Esophagus squamous epithelium (tissue), 4 donors: ENCODE measurements at regions not wholly inside any gene's neighbourhood (a gene's known extent, or its start where the extent isn't known, plus 50 kb on each side); places are given as distances from the start of the nearest gene placed in this dataset.

Experiments
- POLR2A ChIP-seq, 4 donors: fragments of 450-650 bp; IDR thresholded peaks; one replicate each; pipeline ENCODE4 v1.6.1; 2017; ENCODE audit warnings: antibody characterized with exemption in 4 of 4, mild to moderate bottlenecking in 4 of 4, moderate library complexity in 3 of 4
- TF ChIP-seq, protein P1 (sequence below), 6 experiments: fragments of 450-650 bp in 4 of 6; fragments of 200-600 bp in 2 of 6; sonication (generic) in 2 of 6; IDR thresholded peaks; one replicate each; pipeline ENCODE4 v1.5.1; 2016 to 2019; ENCODE audit warnings: antibody characterized with exemption in 6 of 6, mild to moderate bottlenecking in 4 of 6, moderate library complexity in 4 of 6

GRCh38 chr13:82720986-82721385 is 1161.3 kb downstream of the SLITRK1 start:
- TF ChIP-seq, protein P1, sequence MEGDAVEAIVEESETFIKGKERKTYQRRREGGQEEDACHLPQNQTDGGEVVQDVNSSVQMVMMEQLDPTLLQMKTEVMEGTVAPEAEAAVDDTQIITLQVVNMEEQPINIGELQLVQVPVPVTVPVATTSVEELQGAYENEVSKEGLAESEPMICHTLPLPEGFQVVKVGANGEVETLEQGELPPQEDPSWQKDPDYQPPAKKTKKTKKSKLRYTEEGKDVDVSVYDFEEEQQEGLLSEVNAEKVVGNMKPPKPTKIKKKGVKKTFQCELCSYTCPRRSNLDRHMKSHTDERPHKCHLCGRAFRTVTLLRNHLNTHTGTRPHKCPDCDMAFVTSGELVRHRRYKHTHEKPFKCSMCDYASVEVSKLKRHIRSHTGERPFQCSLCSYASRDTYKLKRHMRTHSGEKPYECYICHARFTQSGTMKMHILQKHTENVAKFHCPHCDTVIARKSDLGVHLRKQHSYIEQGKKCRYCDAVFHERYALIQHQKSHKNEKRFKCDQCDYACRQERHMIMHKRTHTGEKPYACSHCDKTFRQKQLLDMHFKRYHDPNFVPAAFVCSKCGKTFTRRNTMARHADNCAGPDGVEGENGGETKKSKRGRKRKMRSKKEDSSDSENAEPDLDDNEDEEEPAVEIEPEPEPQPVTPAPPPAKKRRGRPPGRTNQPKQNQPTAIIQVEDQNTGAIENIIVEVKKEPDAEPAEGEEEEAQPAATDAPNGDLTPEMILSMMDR (IDR thresholded peaks at IDR 0.05), result no peak
- no peak for TF ChIP-seq POLR2A (IDR thresholded peaks at IDR 0.05)
